B cell (primary cell): ENCODE measurements at regions not wholly inside any gene's neighbourhood (a gene's known extent, or its start where the extent isn't known, plus 50 kb on each side); places are given as distances from the start of the nearest gene placed in this dataset.
"Not testable (repeated sequence)": the region's sequence is repeated elsewhere in the genome, so short reads cannot be mapped to it uniquely, and the experiment has no call there.

Experiments
- ATAC-seq: fragments of 200-7000 bp; cut with Tn5 transposase; one replicate; pipeline ENCODE4 v1.10.0; 2021; ENCODE audit warnings: low read depth, mild to moderate bottlenecking, moderate number of reproducible peaks, moderate library complexity
- CTCF ChIA-PET: fragments of 350-600 bp; sonication (Branson Sonifier 250); formaldehyde crosslinking; loops from one replicate; lab custom pipeline; 2021; ENCODE audit warnings: antibody characterized with exemption, inconsistent platforms; lab: Charles Lee
- POLR2A ChIA-PET: fragments of 350-600 bp; sonication (Branson Sonifier 250); formaldehyde crosslinking; loops from one replicate; lab custom pipeline; 2021; ENCODE audit warnings: antibody characterized with exemption; lab: Charles Lee
- DNase-seq: peaks from one replicate; pipeline ENCODE4 v3.0.0; 2013
- H2AFZ ChIP-seq: 2 replicates; pipeline ENCODE4 v1.6.1; 2012; ENCODE audit warnings: mild to moderate bottlenecking, low read depth, low read length; ENCODE audit not compliant: insufficient read depth, poor library complexity, severe bottlenecking
- H3K27ac ChIP-seq, 2 donors: 1 replicate in 1 of 2; 2 replicates in 1 of 2; pipeline ENCODE4 v1.5.1; 2012 to 2013; ENCODE audit warnings: low read length in 2 of 2, mild to moderate bottlenecking in 2 of 2, moderate library complexity in 1 of 2
- H3K27me3 ChIP-seq, 4 experiments: fragments of 200-600 bp in 1 of 4; sonication (generic) in 1 of 4; replicated peaks in 1 of 4; 1 replicate in 2 of 4; 2 replicates in 2 of 4; pipeline versions ENCODE4 v1.6.1 to v1.7.0; 2013 to 2016; ENCODE audit warnings: low read length in 3 of 4, mild to moderate bottlenecking in 2 of 4, mixed read lengths in 1 of 4, moderate library complexity in 1 of 4; ENCODE audit not compliant: insufficient read depth in 4 of 4, control insufficient read depth in 3 of 4; ENCODE audit errors: control extremely low read depth in 1 of 4
- H3K36me3 ChIP-seq, 2 experiments: replicated peaks in 1 of 2; 1 replicate in 1 of 2; 2 replicates in 1 of 2; pipeline versions ENCODE4 v1.6.1 to v1.7.1; 2013; ENCODE audit warnings: low read length in 1 of 2; ENCODE audit not compliant: insufficient read depth in 2 of 2, control insufficient read depth in 1 of 2; ENCODE audit errors: control extremely low read depth in 1 of 2, extremely low read depth in 1 of 2
- H3K4me1 ChIP-seq, 2 donors: fragments of 200-600 bp in 1 of 2; sonication (generic) in 1 of 2; 1 replicate in 1 of 2; 2 replicates in 1 of 2; pipeline versions ENCODE4 v1.5.1 to v1.6.1; 2013 to 2017; ENCODE audit warnings: low read length in 2 of 2; ENCODE audit not compliant: control insufficient read depth in 2 of 2, insufficient read depth in 2 of 2
- H3K4me2 ChIP-seq: replicated peaks from 2 replicates; pipeline ENCODE3; 2012; ENCODE audit warnings: mild to moderate bottlenecking, low read depth, low read length; ENCODE audit not compliant: poor library complexity, severe bottlenecking
- H3K4me3 ChIP-seq, 5 experiments: fragments of 200-600 bp in 1 of 5; sonication (generic) in 1 of 5; 1 replicate in 3 of 5; 2 replicates in 2 of 5; pipeline versions ENCODE4 v1.5.1 to v1.7.0; 2011 to 2016; ENCODE audit warnings: low read length in 4 of 5, mild to moderate bottlenecking in 4 of 5, low read depth in 2 of 5, control low read depth in 1 of 5, moderate library complexity in 1 of 5; ENCODE audit not compliant: insufficient read depth in 1 of 5; ENCODE audit errors: control extremely low read depth in 1 of 5, extremely low read depth in 1 of 5
- H3K79me2 ChIP-seq: fragments of 200-600 bp; sonication (generic); one replicate; pipeline ENCODE4 v1.6.0; 2016; ENCODE audit warnings: low read length; ENCODE audit not compliant: control insufficient read depth, insufficient read depth
- H3K9ac ChIP-seq: fragments of 200-600 bp; sonication (generic); 2 replicates; pipeline ENCODE4 v1.6.1; 2017; ENCODE audit warnings: mild to moderate bottlenecking, low read length, moderate library complexity
- H3K9me3 ChIP-seq, 3 donors: one replicate each; pipeline versions ENCODE4 v1.6.1 to v1.7.1; 2013; ENCODE audit warnings: low read length in 2 of 3; ENCODE audit not compliant: control insufficient read depth in 2 of 3, insufficient read depth in 1 of 3; ENCODE audit errors: control extremely low read depth in 1 of 3
- H4K20me1 ChIP-seq: 2 replicates; pipeline ENCODE4 v1.6.0; 2012; ENCODE audit warnings: mild to moderate bottlenecking, low read length; ENCODE audit not compliant: insufficient read depth, control insufficient read depth, poor library complexity, severe bottlenecking
- H3K27ac Mint-ChIP-seq: one replicate; pipeline ENCODE4 v1.8.0; 2021; ENCODE audit warnings: mixed read lengths
- H3K27me3 Mint-ChIP-seq: one replicate; pipeline ENCODE4 v1.8.0; 2021; ENCODE audit warnings: mixed read lengths
- H3K4me1 Mint-ChIP-seq: one replicate; pipeline ENCODE4 v1.8.0; 2021; ENCODE audit warnings: mixed read lengths
- H3K4me3 Mint-ChIP-seq: one replicate; pipeline ENCODE4 v1.8.0; 2021; ENCODE audit warnings: mixed read lengths
- H3K9me3 Mint-ChIP-seq: one replicate; pipeline ENCODE4 v1.8.0; 2022; ENCODE audit warnings: mixed read lengths; ENCODE audit not compliant: insufficient read depth
- EZH2 ChIP-seq: IDR thresholded peaks from 2 replicates; pipeline ENCODE4 v1.6.1; 2012; ENCODE audit warnings: borderline replicate concordance, low read depth, mild to moderate bottlenecking, moderate library complexity, low read length; ENCODE audit not compliant: insufficient read depth, poor library complexity, severe bottlenecking
- WGBS: methylation state at CpG from one replicate; pipeline ENCODE4 v1.1.5; 2013; ENCODE audit warnings: missing lambda C conversion rate; ENCODE audit not compliant: insufficient coverage; 5-methylcytosine and 5-hydroxymethylcytosine counted together
- intact Hi-C: fragments of 100-400 bp; cut with micrococcal nuclease; formaldehyde crosslinking; loops from one replicate; pipeline ENCODE4 v1.10.0; 2022
- TF ChIP-seq, protein P1 (sequence below): fragments of 200-600 bp; IDR thresholded peaks from one replicate; pipeline ENCODE4 v1.8.0; 2022; ENCODE audit warnings: antibody characterized with exemption, mild to moderate bottlenecking

DNA sequence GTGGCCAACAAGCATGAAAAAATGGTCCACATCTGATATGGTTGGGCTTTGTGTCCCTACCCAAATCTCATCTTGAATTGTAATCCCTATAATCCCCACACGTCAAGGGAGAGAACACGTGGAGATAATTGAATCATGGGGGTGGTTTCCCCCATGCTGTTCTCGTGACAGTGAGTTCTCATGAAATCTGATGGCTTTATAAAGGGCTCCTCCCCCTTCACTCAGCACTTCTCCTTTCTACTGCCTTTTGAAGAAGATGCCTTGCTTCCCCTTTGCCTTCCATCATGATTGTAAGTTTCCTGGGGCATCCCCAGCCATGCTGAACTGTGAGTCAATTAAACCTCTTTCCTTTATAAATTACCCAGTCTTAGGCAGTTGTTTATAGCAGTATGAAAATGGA is 304.6 kb downstream of the RPAP3 start:
- H3K79me2 ChIP-seq, H3K36me3 ChIP-seq, H4K20me1 ChIP-seq, H3K27me3 ChIP-seq, H3K9ac ChIP-seq, POLR2A ChIA-PET, H3K4me2 ChIP-seq, H3K27me3 Mint-ChIP-seq, H3K4me3 ChIP-seq, intact Hi-C loops, H2AFZ ChIP-seq: not testable (repeated sequence)
- CTCF ChIA-PET: interaction anchor here (8.2 kb wide), 1 partner anchor 368 kb away, joined by 192 read pairs; no protein-coding TSS in a partner anchor
- Histone ChIP-seq H3K4me1 (peaks cover 16 to 29% of the 10 kb centered on the region in 2 donors), H3K27ac (peak overlapping the region; percentile 39 to 58), H3K9me3 (peaks cover 6 to 22% (median 16%) of the 10 kb centered on the region in 3 donors)
- Mint-ChIP-seq H3K9me3 (peaks cover 16% of the 10 kb centered on the region), H3K4me3 (peak overlapping the region; percentile 54), H3K4me1 (peaks cover 57% of the 10 kb centered on the region), H3K27ac (peak overlapping the region; percentile 91)
- TF ChIP-seq, protein P1, sequence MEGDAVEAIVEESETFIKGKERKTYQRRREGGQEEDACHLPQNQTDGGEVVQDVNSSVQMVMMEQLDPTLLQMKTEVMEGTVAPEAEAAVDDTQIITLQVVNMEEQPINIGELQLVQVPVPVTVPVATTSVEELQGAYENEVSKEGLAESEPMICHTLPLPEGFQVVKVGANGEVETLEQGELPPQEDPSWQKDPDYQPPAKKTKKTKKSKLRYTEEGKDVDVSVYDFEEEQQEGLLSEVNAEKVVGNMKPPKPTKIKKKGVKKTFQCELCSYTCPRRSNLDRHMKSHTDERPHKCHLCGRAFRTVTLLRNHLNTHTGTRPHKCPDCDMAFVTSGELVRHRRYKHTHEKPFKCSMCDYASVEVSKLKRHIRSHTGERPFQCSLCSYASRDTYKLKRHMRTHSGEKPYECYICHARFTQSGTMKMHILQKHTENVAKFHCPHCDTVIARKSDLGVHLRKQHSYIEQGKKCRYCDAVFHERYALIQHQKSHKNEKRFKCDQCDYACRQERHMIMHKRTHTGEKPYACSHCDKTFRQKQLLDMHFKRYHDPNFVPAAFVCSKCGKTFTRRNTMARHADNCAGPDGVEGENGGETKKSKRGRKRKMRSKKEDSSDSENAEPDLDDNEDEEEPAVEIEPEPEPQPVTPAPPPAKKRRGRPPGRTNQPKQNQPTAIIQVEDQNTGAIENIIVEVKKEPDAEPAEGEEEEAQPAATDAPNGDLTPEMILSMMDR: peak; percentile 34
- DNase-seq (peak; percentile 84), ATAC-seq (peak; percentile 34)
- WGBS: no CpG with 5 or more reads among the region's 3 CpGs

DNA sequence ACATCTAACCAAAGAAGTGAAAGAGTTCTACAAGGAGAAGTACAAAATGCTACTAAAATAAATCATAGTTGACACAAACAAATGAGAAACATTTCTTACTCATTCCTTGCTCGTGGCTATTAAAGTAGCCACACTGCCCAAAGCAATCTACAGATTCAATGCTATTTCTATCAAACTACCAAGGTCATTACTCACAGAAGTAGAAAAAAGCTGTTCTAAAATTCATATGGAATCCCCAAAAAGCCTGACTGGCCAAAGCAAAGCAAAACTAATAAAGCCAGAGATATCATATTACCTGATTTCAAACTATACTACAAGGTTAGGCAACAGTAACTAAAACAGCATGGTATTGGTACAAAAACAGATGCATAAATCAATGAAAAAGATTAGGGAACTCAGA is 305.6 kb downstream of the RPAP3 start:
- Histone ChIP-seq H3K4me2 (no peak overlapping the region), H2AFZ (no peak overlapping the region), H3K27ac (no peak overlapping the region), H3K9ac (no peak overlapping the region), H3K4me3 (no peak overlapping the region), H3K4me1 (peaks cover 16 to 31% of the 10 kb centered on the region in 2 donors), H3K27me3 (no peaks in the 10 kb centered on the region), H4K20me1 (no peaks in the 10 kb centered on the region), H3K79me2 (no peaks in the 10 kb centered on the region), H3K36me3 (no peaks in the 10 kb centered on the region), H3K9me3 (peaks cover 6 to 22% (median 20%) of the 10 kb centered on the region in 3 donors)
- Mint-ChIP-seq H3K4me3 (no peak overlapping the region), H3K27ac (peak overlapping the region; percentile 2), H3K27me3 (no peaks in the 10 kb centered on the region), H3K9me3 (peaks cover 16% of the 10 kb centered on the region), H3K4me1 (peaks cover 61% of the 10 kb centered on the region)
- TF ChIP-seq, protein P1: no peak
- no peak for TF ChIP-seq EZH2
- ATAC-seq: no peak
- CTCF ChIA-PET: interaction anchor here (1.0 to 8.2 kb wide), 3 partner anchors 87 to 367 kb away, joined by 3 to 192 read pairs (median 3); no protein-coding TSS in a partner anchor
- intact Hi-C loops: no loop called here
- no peak for DNase-seq
- WGBS: 57% methylated on average over 1 of the region's 1 CpG
- POLR2A ChIA-PET: no interaction called here
